HCT116 (cell line): ENCODE measurements at regions not wholly inside any gene's neighbourhood (a gene's known extent, or its start where the extent isn't known, plus 50 kb on each side); places are given as distances from the start of the nearest gene placed in this dataset.

Source experiments
- ATAC-seq: fragments of 200-7000 bp; cut with Tn5 transposase; 2 replicates; pipeline ENCODE4 v1.9.1; 2020; ENCODE audit warnings: mild to moderate bottlenecking, moderate library complexity
- BruUV-seq: library from RNA; stranded (reverse); fragments of 400-500 nt; replicated peaks from 2 replicates; lab custom pipeline; 2021; lab: Mats Ljungman, UMichigan
- CTCF ChIA-PET: fragments of 300-600 bp; sonication (Branson Sonifier 250); formaldehyde crosslinking; loops from one replicate; lab custom pipeline; 2021; ENCODE audit warnings: antibody characterized with exemption; lab: Charles Lee
- POLR2A ChIA-PET: fragments of 300-600, 350-600 bp; sonication (Branson Sonifier 250); formaldehyde crosslinking; loops from one replicate; lab custom pipeline; 2021; ENCODE audit warnings: antibody characterized with exemption; lab: Charles Lee
- RAD21 ChIA-PET, 2 experiments: fragments of 300-600 bp; sonication (Branson Sonifier 250); formaldehyde crosslinking; loops; one replicate each; lab custom pipeline; 2023; ENCODE audit warnings: low total read pairs in 2 of 2; ENCODE audit not compliant: uncharacterized antibody in 2 of 2, unreplicated experiment in 2 of 2, low non-redundant PET in 1 of 2; lab: Charles Lee
- DNase-seq: peaks from one replicate; pipeline ENCODE4 v3.0.0-alpha.2; 2010; ENCODE audit warnings: low read depth, low spot score
- H2AFZ ChIP-seq: fragments of 200-600 bp; shearing (Covaris generic), sonication (generic); 2 replicates; pipeline ENCODE4 v1.6.1; 2017; ENCODE audit warnings: low read depth, mixed run types, mixed read lengths, antibody characterized with exemption, low read length; ENCODE audit not compliant: poor library complexity, severe bottlenecking
- H3K27ac ChIP-seq: 2 replicates; pipeline ENCODE4 v1.5.1; 2012; ENCODE audit warnings: low read depth, low read length
- H3K27me3 ChIP-seq: fragments of 200-600 bp; sonication (generic); 2 replicates; pipeline ENCODE4 v1.6.1; 2016; ENCODE audit warnings: mixed run types, low read length, mixed read lengths; ENCODE audit not compliant: insufficient read depth
- H3K36me3 ChIP-seq, 2 experiments: fragments of 200-500 bp in 1 of 2; fragments of 200-600 bp in 1 of 2; sonication (Bioruptor generic) in 1 of 2; sonication (generic) in 1 of 2; 2 replicates each; pipeline versions ENCODE4 v1.5.1 to v1.6.1; 2014 to 2016; ENCODE audit warnings: low read length in 2 of 2, inconsistent platforms in 1 of 2, mixed read lengths in 1 of 2, mixed run types in 1 of 2; ENCODE audit not compliant: insufficient read depth in 2 of 2, control insufficient read depth in 1 of 2
- H3K4me1 ChIP-seq, 2 experiments: fragments of 200-600 bp in 1 of 2; sonication (generic) in 1 of 2; 2 replicates each; pipeline versions ENCODE4 v1.5.1 to v1.6.1; 2012 to 2017; ENCODE audit warnings: low read length in 2 of 2, inconsistent platforms in 1 of 2, mild to moderate bottlenecking in 1 of 2, mixed read lengths in 1 of 2, mixed run types in 1 of 2, moderate library complexity in 1 of 2; ENCODE audit not compliant: insufficient read depth in 2 of 2, control insufficient read depth in 1 of 2
- H3K4me2 ChIP-seq: fragments of 200-600 bp; sonication (generic); 2 replicates; pipeline ENCODE4 v1.6.1; 2017; ENCODE audit warnings: mixed run types, low read length, mixed read lengths
- H3K4me3 ChIP-seq, 2 experiments: fragments of 200-600 bp in 1 of 2; sonication (generic) in 1 of 2; replicated peaks in 1 of 2; 2 replicates each; pipeline ENCODE4 v1.5.1; 2011 to 2016; ENCODE audit warnings: low read length in 2 of 2, control low read depth in 1 of 2, low read depth in 1 of 2, mild to moderate bottlenecking in 1 of 2, mixed read lengths in 1 of 2, mixed run types in 1 of 2
- H3K79me2 ChIP-seq: fragments of 200-600 bp; sonication (generic); 2 replicates; pipeline ENCODE4 v1.6.1; 2017; ENCODE audit warnings: mild to moderate bottlenecking, mixed run types, low read length, moderate library complexity, mixed read lengths; ENCODE audit not compliant: insufficient read depth
- H3K9ac ChIP-seq: fragments of 200-600 bp; sonication (generic); 2 replicates; pipeline ENCODE4 v1.6.1; 2016; ENCODE audit warnings: low read length, mixed read lengths
- H3K9me2 ChIP-seq: fragments of 200-600 bp; sonication (generic), shearing (Covaris generic); 2 replicates; pipeline ENCODE4 v1.6.1; 2017; ENCODE audit warnings: mixed run types, mild to moderate bottlenecking, moderate library complexity; ENCODE audit not compliant: insufficient read depth
- H3K9me3 ChIP-seq, 2 experiments: fragments of 200-500 bp in 1 of 2; fragments of 200-600 bp in 1 of 2; sonication (Bioruptor generic) in 1 of 2; sonication (generic) in 1 of 2; 2 replicates each; pipeline ENCODE4 v1.6.1; 2014 to 2017; ENCODE audit warnings: low read length in 2 of 2, mixed read lengths in 2 of 2, inconsistent platforms in 1 of 2, low read depth in 1 of 2, mild to moderate bottlenecking in 1 of 2, mixed run types in 1 of 2, moderate library complexity in 1 of 2; ENCODE audit not compliant: control insufficient read depth in 1 of 2, insufficient read depth in 1 of 2
- H4K20me1 ChIP-seq: fragments of 200-600 bp; sonication (generic), shearing (Covaris generic); 2 replicates; pipeline ENCODE4 v1.6.1; 2017; ENCODE audit warnings: mixed run types, mild to moderate bottlenecking, moderate library complexity; ENCODE audit not compliant: insufficient read depth
- CBX3 ChIP-seq: IDR thresholded peaks from 2 replicates; pipeline ENCODE4 v1.6.1; 2012; ENCODE audit warnings: low read depth
- EGR1 ChIP-seq: IDR thresholded peaks from 2 replicates; pipeline ENCODE4 v1.6.1; 2012; ENCODE audit warnings: low read depth
- EZH2phosphoT487 ChIP-seq: fragments of 200-600 bp; IDR thresholded peaks from 2 replicates; pipeline ENCODE4 v1.6.1; 2018; ENCODE audit warnings: antibody characterized with exemption, borderline replicate concordance
- JUND ChIP-seq: IDR thresholded peaks from 2 replicates; pipeline ENCODE4 v1.6.1; 2012
- POLR2A ChIP-seq: IDR thresholded peaks from 2 replicates; pipeline ENCODE4 v1.7.0; 2011; ENCODE audit warnings: borderline replicate concordance; ENCODE audit not compliant: insufficient read depth, insufficient read length; ENCODE audit errors: extremely low read depth
- SP1 ChIP-seq: IDR thresholded peaks from 2 replicates; pipeline ENCODE4 v1.6.1; 2012; ENCODE audit warnings: low read depth
- SRF ChIP-seq: IDR thresholded peaks from 2 replicates; pipeline ENCODE4 v1.6.1; 2012; ENCODE audit warnings: low read depth
- ZBTB33 ChIP-seq: IDR thresholded peaks from 2 replicates; pipeline ENCODE4 v1.6.1; 2011; ENCODE audit warnings: mild to moderate bottlenecking, low read length, moderate library complexity; ENCODE audit not compliant: insufficient replicate concordance; ENCODE audit errors: extremely low read depth
- ZFX ChIP-seq: fragments of 450-650 bp; IDR thresholded peaks from 2 replicates; pipeline ENCODE4 v1.6.1; 2017
- ZNF274 ChIP-seq: fragments of 200-500 bp; sonication (Bioruptor generic); IDR thresholded peaks from 2 replicates; pipeline ENCODE4 v1.6.1; 2014; ENCODE audit warnings: mild to moderate bottlenecking, low read depth, low read length, inconsistent platforms
- intact Hi-C: fragments of 100-400 bp; cut with micrococcal nuclease; formaldehyde crosslinking; loops from 2 replicates; pipeline ENCODE4 v1.10.0; 2022
- TF ChIP-seq, protein P1 (sequence below): IDR thresholded peaks from 2 replicates; pipeline ENCODE4 v1.6.1; 2012

GRCh38 chr17:13879961-13880466, 189.3 kb upstream of the COX10 start:
- Histone ChIP-seq H3K36me3 (no peaks in the 10 kb centered on the region), H2AFZ (no peak overlapping the region), H3K4me1 (no peaks in the 10 kb centered on the region), H3K27ac (no peak overlapping the region), H4K20me1 (no peaks in the 10 kb centered on the region), H3K9me3 (no peaks in the 10 kb centered on the region), H3K79me2 (no peaks in the 10 kb centered on the region), H3K9me2 (no peaks in the 10 kb centered on the region), H3K4me3 (no peak overlapping the region), H3K4me2 (no peak overlapping the region), H3K27me3 (peaks cover 9% of the 10 kb centered on the region; the same call in 1 of the 2 replicates), H3K9ac (no peak overlapping the region)
- no peak for ATAC-seq
- intact Hi-C loops, result no loop called here
- TF ChIP-seq, protein P1, sequence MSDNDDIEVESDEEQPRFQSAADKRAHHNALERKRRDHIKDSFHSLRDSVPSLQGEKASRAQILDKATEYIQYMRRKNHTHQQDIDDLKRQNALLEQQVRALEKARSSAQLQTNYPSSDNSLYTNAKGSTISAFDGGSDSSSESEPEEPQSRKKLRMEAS, result no peak
- no peak for TF ChIP-seq ZNF274
- no peak for TF ChIP-seq JUND
- TF ChIP-seq EGR1, result no peak
- TF ChIP-seq CBX3, result no peak
- TF ChIP-seq ZFX, result no peak
- no peak for TF ChIP-seq SRF
- no peak for TF ChIP-seq ZBTB33
- TF ChIP-seq SP1, result no peak
- no peak for TF ChIP-seq POLR2A
- no peak for TF ChIP-seq EZH2phosphoT487
- BruUV-seq, result no TSS peak
- no peak for DNase-seq
- ChIA-PET POLR2A (no interaction called here), CTCF (no interaction called here), RAD21 (no interaction called here)
